WTC11 (cell line): ENCODE measurements at regions not wholly inside any gene's neighbourhood (a gene's known extent, or its start where the extent isn't known, plus 50 kb on each side); places are given as distances from the start of the nearest gene placed in this dataset.

Experiments used
- CTCF ChIP-seq: fragments of 200-600 bp; IDR thresholded peaks from 2 replicates; pipeline ENCODE4 v1.8.0; 2022; ENCODE audit warnings: antibody characterized with exemption
- E2F5 ChIP-seq: sonication (generic); formaldehyde crosslinking; IDR thresholded peaks from 2 replicates; pipeline ENCODE4 v1.8.1; 2022; ENCODE audit warnings: mild to moderate bottlenecking, moderate library complexity, missing genetic modification reagents
- IRF1 ChIP-seq: sonication (generic); formaldehyde crosslinking; IDR thresholded peaks from 2 replicates; pipeline ENCODE4 v1.8.0; 2023; ENCODE audit warnings: missing genetic modification reagents
- MAX ChIP-seq: sonication (generic); formaldehyde crosslinking; IDR thresholded peaks from 2 replicates; pipeline ENCODE4 v1.8.0; 2022; ENCODE audit warnings: mild to moderate bottlenecking, missing genetic modification reagents
- MXD4 ChIP-seq: fragments of 250-450 bp; sonication (Bioruptor Pico); IDR thresholded peaks from 2 replicates; pipeline ENCODE4 v1.8.0; 2021; ENCODE audit warnings: mild to moderate bottlenecking, moderate library complexity, borderline replicate concordance
- ZBTB43 ChIP-seq: sonication (generic); formaldehyde crosslinking; IDR thresholded peaks from 2 replicates; pipeline ENCODE4 v1.8.1; 2023; ENCODE audit warnings: mild to moderate bottlenecking, missing genetic modification reagents

GRCh38 chr2:211161236-211161635 is 604.8 kb downstream of the CPS1 start:
- no peak for TF ChIP-seq CTCF
- no peak for TF ChIP-seq MAX
- no peak for TF ChIP-seq MXD4 (CRISPR knock-in tag)
- TF ChIP-seq IRF1 (CRISPR knock-in tag), result no peak
- TF ChIP-seq ZBTB43, result no peak
- TF ChIP-seq E2F5 (CRISPR knock-in tag), result no peak
